HG02938 (cell line): ENCODE measurements at regions not wholly inside any gene's neighbourhood (a gene's known extent, or its start where the extent isn't known, plus 50 kb on each side); places are given as distances from the start of the nearest gene placed in this dataset.
"Not testable (repeated sequence)": the region's sequence is repeated elsewhere in the genome, so short reads cannot be mapped to it uniquely, and the experiment has no call there.

Experiments
- ATAC-seq: cut with Tn5 transposase; IDR thresholded peaks from one replicate; pipeline ENCODE4 v1.9.1; 2021; ENCODE audit warnings: mild to moderate bottlenecking, moderate library complexity; ENCODE audit not compliant: unreplicated experiment

DNA sequence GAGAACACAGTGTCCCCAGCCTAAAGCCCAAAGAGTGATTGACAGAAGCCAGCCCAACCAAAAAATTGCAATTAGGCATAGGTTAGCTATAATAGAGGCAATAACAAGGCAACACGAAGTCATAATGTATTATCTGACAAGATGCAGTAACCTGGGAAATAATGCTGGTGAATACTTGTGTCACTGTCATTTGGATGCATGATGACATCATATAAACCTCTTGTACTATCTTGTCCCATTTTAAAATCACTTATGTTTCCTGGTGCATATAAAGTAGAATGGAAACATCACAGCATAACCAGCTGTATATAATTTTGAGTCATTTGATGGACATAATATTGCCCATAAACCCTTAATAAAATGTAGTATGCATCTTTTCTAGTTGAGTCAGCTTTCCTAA, 1138.3 kb upstream of the LRRTM3 start:
- no peak for ATAC-seq

DNA sequence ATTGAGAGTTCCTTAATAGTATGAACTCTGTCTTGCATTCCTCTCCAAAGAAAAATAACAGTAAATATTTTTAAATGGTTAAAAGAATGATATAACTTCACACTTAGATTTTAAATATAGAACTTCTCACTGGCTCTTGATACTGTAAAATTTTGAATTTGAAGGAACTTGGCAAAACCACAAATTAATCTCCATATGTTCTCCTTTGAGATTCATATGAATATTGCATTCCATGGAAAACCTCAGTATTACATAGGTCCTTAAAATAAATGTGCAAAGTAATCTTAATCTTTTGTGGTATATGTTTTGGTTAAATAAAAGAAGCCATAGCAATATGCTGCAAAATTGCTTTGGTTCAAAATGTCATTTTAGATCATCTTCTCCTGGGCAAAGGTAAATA, 1137.6 kb upstream of the LRRTM3 start:
- no peak for ATAC-seq

DNA sequence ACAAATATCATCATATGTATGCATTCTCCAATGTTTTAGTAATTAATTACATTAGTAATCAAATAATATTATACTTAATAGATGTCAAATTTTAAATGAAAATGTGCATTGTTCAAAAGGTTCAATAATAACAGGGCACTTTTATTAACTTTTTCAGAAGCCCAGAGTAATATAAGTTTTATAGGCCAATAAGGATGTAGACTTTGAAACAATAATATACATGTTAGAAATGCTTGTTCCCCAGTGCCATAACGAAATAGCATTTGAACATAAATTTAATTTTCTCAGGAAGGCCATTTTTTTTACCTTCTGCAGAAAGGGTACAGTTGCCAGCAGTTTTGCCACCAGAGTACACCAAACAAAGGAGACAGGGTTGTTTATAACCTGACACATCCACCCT, 1133.9 kb upstream of the LRRTM3 start:
- no peak for ATAC-seq

DNA sequence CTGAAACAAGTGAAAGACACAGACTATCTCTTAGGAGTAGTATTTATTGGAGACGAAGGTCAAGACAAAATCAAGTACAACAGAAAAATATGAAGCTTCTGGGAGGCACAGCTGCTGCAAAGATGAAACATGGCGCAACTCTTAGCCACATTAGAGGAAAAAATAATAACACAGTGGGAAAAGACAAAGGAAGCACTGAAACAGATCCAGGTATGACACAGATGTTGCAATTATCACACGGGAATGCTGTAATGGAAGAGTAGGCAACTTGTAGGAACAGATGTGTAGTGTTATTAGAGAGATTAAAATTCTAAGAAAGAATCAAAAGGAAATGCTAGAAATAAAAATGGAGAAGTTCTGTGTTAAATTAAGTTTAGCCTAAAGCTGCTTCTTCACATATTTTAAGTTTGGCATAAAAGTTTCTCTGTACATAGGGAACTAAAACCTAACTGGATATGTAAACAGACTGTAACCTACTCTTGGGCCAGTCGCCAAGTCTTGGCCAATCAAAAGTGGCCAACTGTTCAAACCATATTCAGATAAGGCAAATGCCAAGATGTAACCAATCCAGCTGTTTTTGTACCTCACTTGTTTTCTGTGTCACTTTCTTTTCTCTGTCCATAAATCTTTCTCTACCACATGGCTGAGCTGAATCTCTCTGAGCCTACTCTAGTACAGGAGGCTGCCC, 1132.0 kb upstream of the LRRTM3 start:
- ATAC-seq, result no peak

DNA sequence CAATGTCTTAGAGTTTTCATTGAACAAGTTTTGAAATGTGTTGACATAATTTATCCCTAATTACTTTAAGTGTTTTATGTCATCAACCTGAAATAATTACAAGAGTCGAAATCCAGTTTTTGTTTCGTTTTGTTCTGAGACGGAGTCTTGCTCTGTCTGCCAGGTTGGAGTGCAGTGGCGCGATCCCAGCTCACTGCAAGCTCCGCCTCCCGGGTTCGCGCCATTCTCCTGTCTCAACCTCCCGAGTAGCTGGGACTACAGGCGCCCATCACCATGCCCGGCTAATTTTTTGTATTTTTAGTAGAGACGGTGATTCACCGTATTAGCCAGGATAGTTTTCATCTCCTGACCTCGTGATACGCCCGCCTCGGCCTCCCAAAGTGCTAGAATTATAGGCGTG, 1131.0 kb upstream of the LRRTM3 start:
- ATAC-seq, result not testable (repeated sequence)

DNA sequence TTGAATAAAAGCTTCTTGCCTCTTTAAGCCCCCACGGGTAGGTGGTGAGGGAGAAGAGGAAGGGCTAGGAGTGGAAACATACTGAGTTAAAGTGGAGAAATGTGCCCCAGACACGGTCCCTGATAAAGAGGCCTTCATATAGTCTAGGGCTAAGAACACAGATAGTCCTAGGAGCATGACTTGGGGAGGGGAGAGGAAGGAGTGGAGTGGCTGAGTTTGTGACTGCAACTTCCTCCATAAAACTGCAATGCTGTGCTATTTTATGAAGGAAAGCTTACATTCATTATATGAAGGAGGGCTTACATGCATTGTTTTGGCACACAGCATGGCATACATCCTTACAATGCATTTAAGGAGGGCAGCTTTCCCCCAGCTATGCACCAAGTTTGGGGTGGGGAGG, 1129.4 kb upstream of the LRRTM3 start:
- ATAC-seq, result no peak

DNA sequence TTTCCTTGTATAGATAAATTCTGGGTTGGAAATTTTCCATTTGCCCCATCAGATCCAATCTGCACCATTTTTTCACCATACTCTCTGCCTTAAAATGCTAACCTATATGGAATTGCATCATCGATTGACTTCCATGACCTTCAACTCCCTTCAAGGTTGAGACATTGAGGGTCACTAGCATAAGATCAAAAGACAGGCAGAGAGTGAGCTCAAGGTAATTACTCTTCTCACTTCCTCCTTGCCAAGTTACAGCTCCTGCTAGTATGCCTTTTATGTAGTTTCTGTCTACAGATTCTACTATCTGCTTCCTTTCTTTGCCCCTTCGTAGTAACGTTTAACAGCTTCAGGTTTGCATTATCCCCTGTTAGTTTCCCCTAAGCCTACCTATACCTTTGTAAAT, 1127.7 kb upstream of the LRRTM3 start:
- ATAC-seq, result no peak

DNA sequence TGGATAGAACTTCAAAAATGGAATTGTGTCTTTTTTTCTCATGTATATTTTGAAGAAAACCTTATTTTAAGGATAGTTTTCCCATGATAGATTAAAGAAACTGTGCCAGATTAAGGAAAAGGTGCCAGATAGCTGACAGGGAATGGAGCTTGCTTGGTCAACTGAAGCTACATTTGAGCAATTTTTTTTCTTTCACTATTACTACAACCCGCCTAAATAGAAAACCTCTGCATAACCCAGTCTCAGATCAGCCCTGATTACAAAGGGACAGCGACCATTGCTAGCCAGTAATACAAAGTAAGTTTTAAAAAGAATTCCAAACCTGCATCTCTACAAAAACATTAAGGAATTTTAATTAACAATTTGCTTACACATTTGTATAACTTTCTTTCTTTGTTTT, 1123.4 kb upstream of the LRRTM3 start:
- ATAC-seq, result no peak

DNA sequence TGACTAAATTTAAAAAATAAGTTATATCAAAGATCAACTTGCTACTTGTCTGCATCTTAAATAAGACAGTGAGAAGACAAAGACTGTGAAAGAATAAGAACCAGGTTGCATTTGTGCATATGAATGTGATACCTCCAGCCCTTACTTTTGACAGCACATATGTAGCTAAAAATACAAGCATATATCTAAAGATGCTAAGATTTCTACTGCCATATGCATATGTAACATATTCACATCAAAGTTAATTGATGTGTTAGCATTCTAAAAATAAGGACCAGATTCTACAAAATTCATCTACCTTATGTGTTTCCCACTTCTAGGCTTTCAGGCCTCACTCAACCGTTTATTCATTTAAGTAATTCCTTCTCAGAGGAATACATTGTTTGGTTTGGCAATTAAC, 1120.3 kb upstream of the LRRTM3 start:
- no peak for ATAC-seq

DNA sequence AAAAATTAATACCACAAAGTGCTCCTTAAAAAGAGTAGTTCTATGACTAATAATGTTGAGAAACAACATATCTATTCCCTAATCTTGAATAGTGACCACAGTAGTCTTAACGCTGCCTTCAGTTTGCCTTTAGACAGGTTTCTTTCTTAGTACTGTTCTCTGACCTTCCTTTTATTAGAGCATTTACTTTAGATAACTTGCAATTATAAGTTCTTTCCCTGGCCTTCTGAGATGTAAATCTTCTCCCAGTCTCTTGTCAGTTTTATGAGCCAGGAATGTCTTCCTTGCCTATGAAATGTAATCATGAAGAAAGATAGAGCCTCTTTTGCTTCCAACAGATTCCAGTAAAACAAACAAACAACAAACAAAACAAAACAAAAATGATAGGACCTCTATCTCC, 1119.8 kb upstream of the LRRTM3 start:
- no peak for ATAC-seq

DNA sequence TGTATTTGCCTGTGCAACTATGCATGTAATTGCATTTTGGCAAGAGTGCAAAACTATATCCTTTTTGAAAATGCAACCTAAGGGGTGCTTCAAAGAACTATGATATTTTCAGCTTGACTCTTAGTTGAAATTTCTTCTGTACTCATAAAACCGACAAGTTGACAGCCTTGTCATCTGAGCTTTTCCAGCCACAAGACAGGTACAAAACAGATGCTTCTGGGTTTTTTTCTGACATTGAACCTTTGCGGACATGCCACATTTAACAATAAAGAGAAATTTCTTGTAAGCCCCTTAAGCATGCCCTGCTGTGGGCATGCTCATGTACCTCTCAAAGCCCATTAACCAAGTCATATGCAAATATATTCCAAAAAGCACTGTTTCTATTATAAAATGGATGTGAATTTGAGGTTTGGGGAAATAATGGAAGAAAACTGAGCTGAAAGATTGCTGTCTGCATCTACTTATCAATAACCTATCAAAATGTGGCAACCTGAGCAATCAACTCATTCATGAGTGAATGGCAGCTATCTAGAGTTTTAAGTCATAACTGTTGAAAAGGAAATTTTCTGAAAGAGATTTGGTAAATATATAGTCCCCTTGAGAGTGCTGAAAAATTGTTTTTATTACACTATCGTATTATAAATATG, 1117.0 kb upstream of the LRRTM3 start:
- no peak for ATAC-seq

DNA sequence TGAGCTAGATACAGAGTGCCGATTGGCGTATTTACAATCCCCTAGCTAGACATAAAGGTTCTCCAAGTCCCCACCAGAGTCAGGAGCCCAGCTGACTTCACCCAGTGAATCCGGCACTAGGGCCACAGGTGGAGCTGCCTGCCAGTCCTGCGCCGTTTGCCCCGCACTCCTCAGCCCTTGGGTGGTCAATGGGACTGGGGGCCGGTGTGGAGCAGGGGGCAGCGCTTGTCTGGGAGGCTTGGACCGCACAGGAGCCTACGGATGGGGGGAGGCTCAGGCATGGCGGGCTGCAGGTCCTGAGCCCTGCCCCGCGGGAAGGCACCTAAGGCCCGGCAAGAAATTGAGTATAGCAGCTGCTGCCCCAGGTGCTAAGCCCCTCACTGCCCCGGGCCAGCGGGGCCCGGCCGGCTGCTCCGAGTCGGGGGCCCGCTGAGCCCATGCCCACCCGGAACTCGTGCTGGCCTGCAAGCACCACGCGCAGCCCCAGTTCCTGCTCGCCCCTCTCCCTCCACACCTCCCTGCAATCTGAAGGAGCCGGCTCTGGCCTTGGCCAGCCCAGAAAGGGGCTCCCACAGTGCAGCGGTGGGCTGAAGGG, 1113.8 kb upstream of the LRRTM3 start:
- ATAC-seq, result no peak

DNA sequence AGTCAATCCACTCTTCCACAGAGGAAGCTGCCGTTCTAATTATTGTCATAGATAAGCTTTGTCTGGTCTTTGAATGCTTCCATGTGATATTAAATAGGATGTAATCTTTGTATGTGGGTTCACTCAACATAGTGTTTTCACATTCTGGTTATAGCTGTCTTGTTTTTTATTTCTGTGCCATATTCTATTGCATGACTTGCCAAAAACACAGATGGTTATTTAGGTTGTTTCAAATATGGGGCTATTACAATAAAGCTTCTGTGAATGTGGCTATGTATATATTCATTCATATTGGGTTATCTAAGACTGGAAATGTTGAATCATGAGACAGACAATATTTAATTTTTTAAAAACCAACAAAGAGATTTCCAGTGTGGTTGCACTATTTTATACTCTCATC, 1109.3 kb upstream of the LRRTM3 start:
- ATAC-seq, result no peak

DNA sequence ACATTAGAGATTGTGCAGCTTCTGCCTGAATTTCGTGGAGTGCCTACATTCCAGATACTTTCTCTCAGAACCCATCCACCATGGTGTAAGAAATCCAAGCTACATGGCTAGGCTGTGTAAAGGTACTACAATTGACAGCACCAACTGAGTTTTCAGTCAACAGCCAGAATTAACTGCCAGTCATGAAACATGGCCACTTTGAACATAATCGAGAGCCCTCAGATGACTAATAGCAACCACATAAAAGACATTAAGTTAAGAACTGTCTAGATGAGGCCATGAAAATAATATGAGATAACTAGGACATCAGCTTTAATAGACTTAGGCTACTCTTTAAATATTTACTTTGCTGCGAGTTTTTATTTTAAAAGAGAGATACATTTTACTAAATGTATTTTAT, 1106.8 kb upstream of the LRRTM3 start:
- no peak for ATAC-seq

DNA sequence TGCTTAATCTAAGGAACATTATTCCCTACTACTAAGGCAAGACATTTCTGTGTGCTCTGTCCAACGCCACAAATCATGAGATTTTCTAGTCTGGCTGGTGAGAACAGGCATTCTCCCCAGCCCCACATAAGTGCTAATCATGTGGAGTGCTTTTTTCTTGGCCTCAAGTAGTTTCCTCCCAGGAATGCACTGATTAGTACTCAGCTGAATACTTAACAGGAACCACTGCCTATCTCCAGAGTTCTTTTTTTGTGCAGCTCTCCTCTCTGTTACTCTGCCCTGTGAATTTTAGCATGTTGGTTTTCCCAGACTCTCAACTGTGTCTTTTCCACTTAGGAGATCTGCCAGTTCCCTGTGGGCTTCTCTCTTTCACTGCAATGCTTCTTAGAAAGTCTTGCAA, 1098.5 kb upstream of the LRRTM3 start:
- ATAC-seq, result no peak

DNA sequence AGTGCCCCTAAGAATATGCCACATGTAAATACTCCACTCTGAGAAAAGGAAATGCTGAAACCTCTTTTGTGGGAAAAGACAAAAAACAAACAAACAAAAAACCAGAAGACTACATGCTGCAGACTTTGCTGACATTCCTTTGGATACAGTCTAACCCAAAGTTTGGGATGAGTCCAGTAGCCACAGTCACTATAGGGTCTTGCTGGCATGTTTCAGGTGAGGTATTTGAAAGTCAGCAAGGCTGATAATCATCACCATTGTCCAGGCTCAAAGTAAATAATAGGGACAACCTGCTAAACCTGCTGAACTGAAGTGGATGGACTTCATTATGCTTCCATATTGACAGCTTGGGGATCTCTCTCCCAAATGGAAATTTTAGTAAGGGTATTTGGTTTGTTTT, 1087.0 kb upstream of the LRRTM3 start:
- no peak for ATAC-seq

DNA sequence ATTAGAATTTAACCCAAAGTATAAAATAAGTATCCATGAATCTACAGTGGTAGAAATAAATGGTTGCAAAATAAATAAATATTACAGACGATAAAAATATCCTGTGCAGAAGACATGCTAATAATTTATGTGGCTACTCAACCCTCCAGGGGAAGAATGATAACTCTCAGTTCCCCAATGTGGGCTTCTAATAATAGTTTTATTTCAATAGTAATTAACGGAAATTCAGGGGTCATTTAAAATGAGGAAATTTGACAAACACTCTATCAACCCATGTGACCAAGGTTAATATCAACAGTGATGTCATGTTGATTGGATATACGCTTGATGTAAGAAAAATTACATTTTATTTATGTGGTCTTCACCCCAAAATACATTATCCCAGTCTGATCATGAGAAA, 1082.6 kb upstream of the LRRTM3 start:
- ATAC-seq, result no peak

DNA sequence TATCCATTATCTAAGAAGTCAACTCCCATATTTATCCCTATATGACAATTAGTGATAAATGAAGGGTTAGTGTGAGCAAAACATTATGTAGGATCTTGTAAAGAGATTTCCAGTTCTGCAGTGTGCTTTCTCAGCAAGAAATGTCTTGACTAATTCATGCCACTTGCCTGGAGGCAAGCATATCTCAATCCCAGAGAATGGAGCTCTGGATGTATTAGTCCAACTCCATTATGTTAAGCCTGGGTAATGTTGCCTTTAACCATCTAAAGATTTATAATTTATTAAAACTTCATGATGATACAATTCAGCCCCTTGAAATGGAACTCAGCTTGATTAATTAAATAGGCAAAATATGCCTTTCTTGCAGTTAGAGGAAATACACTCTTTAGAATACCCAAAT, 1079.9 kb upstream of the LRRTM3 start:
- ATAC-seq, result no peak

DNA sequence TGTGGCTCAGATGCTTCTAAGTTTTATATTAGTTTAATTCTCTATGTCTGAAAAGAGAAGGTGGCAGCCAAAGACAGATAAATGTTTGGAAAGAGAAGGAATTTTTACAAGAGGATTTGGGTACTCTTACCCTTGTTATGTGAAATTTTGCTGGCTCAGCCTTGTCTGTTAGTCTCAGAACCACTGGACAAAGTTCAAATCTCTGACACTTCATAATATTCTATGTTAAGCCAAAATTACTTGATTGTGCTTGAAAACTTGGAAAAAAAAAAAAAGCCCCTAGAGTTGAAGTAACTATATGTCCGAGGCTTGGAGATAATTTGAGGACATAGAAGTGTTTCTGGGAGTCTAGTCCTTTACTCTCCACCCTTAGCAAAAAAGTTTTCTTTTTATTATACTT, 1079.3 kb upstream of the LRRTM3 start:
- no peak for ATAC-seq

DNA sequence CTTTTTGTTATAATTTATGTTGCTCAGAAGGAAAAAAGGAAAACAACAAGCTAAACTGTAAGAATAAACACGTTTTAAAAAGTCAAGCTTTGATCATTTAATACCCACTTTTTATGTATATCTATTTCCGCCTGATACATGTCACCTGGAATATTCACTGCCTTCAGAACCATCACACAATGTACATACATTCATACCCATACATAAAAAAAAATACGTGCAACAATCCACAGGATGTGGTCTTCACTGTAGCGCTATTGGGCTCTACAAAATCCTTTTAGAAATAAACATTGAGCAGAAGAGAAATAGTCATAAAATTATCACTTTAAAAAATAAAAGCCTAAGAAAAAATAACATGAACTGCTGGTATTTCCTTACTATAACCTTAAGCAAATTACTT, 1078.9 kb upstream of the LRRTM3 start:
- ATAC-seq, result no peak

DNA sequence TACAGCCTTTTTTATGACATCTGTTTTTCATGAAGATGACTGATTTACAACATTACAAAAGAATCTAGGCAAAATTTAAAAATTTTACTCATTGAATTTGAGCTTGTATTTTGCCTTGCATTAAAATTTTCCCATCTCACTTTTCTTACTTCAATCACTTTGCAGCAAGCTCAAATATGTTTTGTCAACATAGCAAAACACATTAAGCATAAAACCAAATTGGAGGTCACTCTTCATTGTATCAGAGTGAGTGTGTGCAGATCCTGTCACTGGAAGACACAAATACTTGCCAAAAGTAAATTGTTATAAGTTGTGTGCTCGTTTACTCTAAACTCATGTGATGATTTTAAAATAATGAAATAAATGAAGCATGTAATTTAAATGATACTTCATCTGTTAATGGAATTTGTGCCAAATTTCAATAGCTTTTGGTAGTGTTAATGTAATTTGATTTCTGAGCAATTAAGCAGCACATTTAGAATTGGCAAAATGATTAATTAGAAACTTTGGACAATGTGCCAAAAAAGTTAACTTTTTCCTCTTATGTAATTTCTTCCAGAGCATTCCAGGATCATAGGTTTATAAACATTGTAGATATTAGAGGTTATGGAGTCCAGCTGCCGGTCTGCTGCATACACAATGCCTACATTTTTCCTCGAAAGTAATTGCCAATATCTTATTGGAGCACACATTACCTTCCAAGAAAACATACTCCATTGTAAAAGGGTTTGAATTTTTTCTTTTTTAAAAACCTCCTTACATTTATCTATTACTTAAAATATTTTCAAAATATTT, 1078.2 kb upstream of the LRRTM3 start:
- ATAC-seq, result no peak

DNA sequence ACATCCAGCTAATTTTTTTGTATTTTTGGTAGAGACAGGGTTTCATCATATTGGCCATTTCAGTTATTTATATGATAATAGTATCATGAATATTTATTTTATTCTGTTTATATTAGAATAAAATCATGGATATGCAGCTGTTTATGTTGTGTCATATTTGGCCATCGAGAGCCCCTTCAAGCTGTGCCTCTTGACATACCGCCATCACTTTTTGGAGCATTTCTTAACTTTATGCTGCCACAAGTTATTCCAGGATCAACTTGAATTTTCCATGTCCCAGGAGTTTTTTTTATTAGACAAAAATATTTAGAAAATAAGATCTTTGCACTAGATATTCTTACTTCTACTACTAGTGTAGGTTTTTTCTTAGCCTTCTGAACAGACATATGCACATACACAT, 1067.0 kb upstream of the LRRTM3 start:
- no peak for ATAC-seq
